KMS-11 (cell line): ENCODE measurements at regions not wholly inside any gene's neighbourhood (a gene's known extent, or its start where the extent isn't known, plus 50 kb on each side); places are given as distances from the start of the nearest gene placed in this dataset.

Experiments
- H2AFZ ChIP-seq: fragments of 200-600 bp; sonication (generic); 2 replicates; pipeline ENCODE4 v1.6.1; 2016; ENCODE audit warnings: antibody characterized with exemption, mixed run types, low read depth
- H3K27ac ChIP-seq: fragments of 200-600 bp; sonication (generic); 2 replicates; pipeline ENCODE4 v1.6.1; 2016; ENCODE audit warnings: mild to moderate bottlenecking, mixed run types
- H3K27me3 ChIP-seq: fragments of 200-600 bp; sonication (generic); 2 replicates; pipeline ENCODE4 v1.6.1; 2017; ENCODE audit warnings: mild to moderate bottlenecking, low read depth, mixed run types, moderate library complexity; ENCODE audit not compliant: insufficient read depth
- H3K36me3 ChIP-seq: fragments of 200-600 bp; sonication (generic); 2 replicates; pipeline ENCODE4 v1.6.1; 2017; ENCODE audit warnings: mild to moderate bottlenecking, mixed run types; ENCODE audit not compliant: insufficient read depth
- H3K4me1 ChIP-seq: fragments of 200-600 bp; sonication (generic); 2 replicates; pipeline ENCODE4 v1.6.1; 2016; ENCODE audit warnings: mild to moderate bottlenecking, low read depth, mixed run types; ENCODE audit not compliant: poor library complexity, severe bottlenecking
- H3K4me2 ChIP-seq: fragments of 200-600 bp; sonication (generic); 2 replicates; pipeline ENCODE4 v1.7.0; 2016; ENCODE audit warnings: mild to moderate bottlenecking, mixed run types
- H3K4me3 ChIP-seq: fragments of 200-600 bp; sonication (generic); IDR thresholded peaks from 2 replicates; pipeline ENCODE4 v1.6.1; 2017; ENCODE audit warnings: low read depth, low read length, mixed read lengths; ENCODE audit not compliant: insufficient read depth
- H3K79me2 ChIP-seq: fragments of 200-600 bp; sonication (generic); 2 replicates; pipeline ENCODE4 v1.6.1; 2016; ENCODE audit warnings: low read depth, mixed run types; ENCODE audit not compliant: insufficient read depth
- H3K9ac ChIP-seq: fragments of 200-600 bp; sonication (generic); 2 replicates; pipeline ENCODE4 v1.6.1; 2016; ENCODE audit warnings: mild to moderate bottlenecking, mixed run types
- H4K20me1 ChIP-seq: fragments of 200-600 bp; sonication (generic); 2 replicates; pipeline ENCODE4 v1.6.1; 2016; ENCODE audit warnings: mild to moderate bottlenecking, mixed run types; ENCODE audit not compliant: insufficient read depth
- CTCF ChIP-seq: fragments of 200-600 bp; sonication (generic); conservative IDR thresholded peaks from 2 replicates; pipeline ENCODE4 v1.6.1; 2017; ENCODE audit warnings: low read depth, mild to moderate bottlenecking, antibody characterized with exemption, low read length, moderate library complexity, mixed read lengths

- Histone ChIP-seq H2AFZ (no peak overlapping the region), H3K4me3 (no peak overlapping the region), H3K79me2 (no peaks in the 10 kb centered on the region), H3K4me2 (no peak overlapping the region), H3K27me3 (no peaks in the 10 kb centered on the region), H4K20me1 (no peaks in the 10 kb centered on the region), H3K27ac (no peak overlapping the region), H3K9ac (no peak overlapping the region), H3K4me1 (no peaks in the 10 kb centered on the region), H3K36me3 (no peaks in the 10 kb centered on the region)
- no peak for TF ChIP-seq CTCF
Observed at GRCh38 chr13:85693889-85694511, 105.2 kb downstream of the SLITRK6 start.

- no peak overlapping the region for H2AFZ ChIP-seq
- no peak overlapping the region for H3K4me3 ChIP-seq
- H3K4me1 ChIP-seq: no peaks in the 10 kb centered on the region
- no peaks in the 10 kb centered on the region for H3K27me3 ChIP-seq
- TF ChIP-seq CTCF: no peak
- H3K27ac ChIP-seq: no peak overlapping the region
- H3K4me2 ChIP-seq: no peak overlapping the region
- H4K20me1 ChIP-seq: no peaks in the 10 kb centered on the region
- no peak overlapping the region for H3K9ac ChIP-seq
- H3K36me3 ChIP-seq: no peaks in the 10 kb centered on the region
- no peaks in the 10 kb centered on the region for H3K79me2 ChIP-seq
Observed at GRCh38 chr13:85690368-85690767, 108.9 kb downstream of the SLITRK6 start.

- H3K27me3 ChIP-seq: no peaks in the 10 kb centered on the region
- H3K4me3 ChIP-seq: no peak overlapping the region
- no peak overlapping the region for H2AFZ ChIP-seq
- no peaks in the 10 kb centered on the region for H3K4me1 ChIP-seq
- no peaks in the 10 kb centered on the region for H3K79me2 ChIP-seq
- no peak overlapping the region for H3K9ac ChIP-seq
- no peak overlapping the region for H3K4me2 ChIP-seq
- H3K27ac ChIP-seq: no peak overlapping the region
- no peaks in the 10 kb centered on the region for H3K36me3 ChIP-seq
- H4K20me1 ChIP-seq: no peaks in the 10 kb centered on the region
- no peak for TF ChIP-seq CTCF
Observed at GRCh38 chr13:85685436-85685835, 113.8 kb downstream of the SLITRK6 start.

DNA sequence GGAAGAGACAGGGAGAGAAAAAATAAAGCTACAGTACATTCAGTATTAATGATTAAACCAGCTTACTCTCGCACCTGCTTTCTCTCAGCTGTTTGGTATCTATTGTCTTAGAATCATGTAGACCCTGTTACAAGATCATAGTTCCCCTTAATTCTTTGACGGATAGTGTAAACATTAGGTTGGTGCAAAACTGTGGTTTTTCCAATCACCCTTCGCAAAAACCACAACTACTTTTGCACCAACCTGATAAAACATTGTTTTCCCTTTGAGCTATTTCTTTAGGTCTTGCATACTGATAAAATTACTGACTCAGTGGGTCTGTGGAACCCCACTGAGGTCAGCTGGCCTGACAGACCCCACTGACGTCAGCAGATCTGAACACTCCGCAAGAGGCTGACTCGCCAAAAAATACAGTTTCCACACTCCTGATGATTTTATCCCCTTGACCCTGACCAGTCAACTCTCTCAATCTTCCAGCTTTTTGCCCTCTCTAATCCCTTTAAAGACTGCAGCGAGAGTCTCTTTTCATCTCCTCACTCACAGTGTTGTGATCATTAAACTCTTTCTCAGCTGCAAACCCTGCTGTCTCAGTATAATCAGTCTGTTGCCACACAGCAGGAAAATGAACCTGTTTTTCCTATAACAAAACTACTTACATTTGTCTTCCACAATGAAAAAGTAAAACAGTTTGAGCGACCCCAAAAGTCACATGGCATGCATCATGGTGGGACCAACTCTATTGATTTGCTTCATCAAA is 123.9 kb downstream of the SLITRK6 start:
- Histone ChIP-seq H4K20me1 (no peaks in the 10 kb centered on the region), H3K36me3 (no peaks in the 10 kb centered on the region), H2AFZ (no peak overlapping the region), H3K27ac (no peak overlapping the region), H3K27me3 (no peaks in the 10 kb centered on the region), H3K4me1 (no peaks in the 10 kb centered on the region), H3K79me2 (no peaks in the 10 kb centered on the region), H3K4me2 (no peak overlapping the region), H3K4me3 (no peak overlapping the region), H3K9ac (no peak overlapping the region)
- no peak for TF ChIP-seq CTCF
